ENCODE measurements at regions not wholly inside any gene's neighbourhood (a gene's known extent, or its start where the extent isn't known, plus 50 kb on each side); places are given as distances from the start of the nearest gene placed in this dataset.

- DNase-seq (ENCODE audit: insufficient read length) (no peak), FAIRE-seq (no peak)
- TF ChIP-seq TAF1 (IDR thresholded peaks at IDR 0.05; ENCODE audit: borderline replicate concordance, low read depth, low read length) (no peak), POLR2AphosphoS5 (IDR thresholded peaks at IDR 0.05; ENCODE audit: low read depth, low read length) (no peak), POLR2A (IDR thresholded peaks at IDR 0.05; ENCODE audit: low read depth, low read length) (no peak)
Observed at GRCh38 chr3:36303286-36303685, 77.0 kb upstream of the STAC start.

DNA sequence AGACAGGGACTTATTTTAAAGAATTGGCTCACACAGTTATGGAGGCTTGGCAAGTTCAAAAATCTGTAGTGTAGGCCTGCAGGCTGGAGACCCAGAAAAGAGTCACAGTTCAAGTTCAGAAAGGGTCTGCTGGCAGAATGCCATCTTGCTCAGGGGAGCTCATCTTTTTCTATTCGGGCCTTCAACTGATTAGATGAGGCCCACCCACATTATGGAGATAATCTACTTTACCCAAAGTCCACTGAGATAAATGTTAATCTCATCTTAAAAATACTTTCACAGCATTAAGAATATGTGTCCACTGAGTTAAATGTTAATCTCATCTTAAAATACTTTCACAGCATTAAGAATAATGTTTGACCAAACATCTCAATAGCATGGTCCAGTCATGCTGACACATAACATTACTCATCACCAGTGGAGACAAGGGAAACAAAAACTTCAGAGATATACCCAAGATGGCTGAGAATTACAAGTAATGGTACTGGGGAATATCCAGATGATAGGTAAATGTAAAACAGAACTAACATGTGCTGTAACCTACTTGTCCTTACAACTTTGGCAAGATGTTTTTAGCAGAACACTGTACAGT is 74.3 kb upstream of the STAC start:
- no peak for FAIRE-seq
- TF ChIP-seq POLR2A (IDR thresholded peaks at IDR 0.05; ENCODE audit: low read depth, low read length) (no peak), POLR2AphosphoS5 (IDR thresholded peaks at IDR 0.05; ENCODE audit: low read depth, low read length) (no peak), TAF1 (IDR thresholded peaks at IDR 0.05; ENCODE audit: borderline replicate concordance, low read depth, low read length) (no peak)
- no peak for DNase-seq (ENCODE audit: insufficient read length)

GRCh38 chr3:36309092-36309491 is 71.2 kb upstream of the STAC start:
- DNase-seq (ENCODE audit: insufficient read length) (no peak), FAIRE-seq (no peak)
- no peak for TF ChIP-seq TAF1 (IDR thresholded peaks at IDR 0.05; ENCODE audit: borderline replicate concordance, low read depth, low read length)
- no peak for TF ChIP-seq POLR2A (IDR thresholded peaks at IDR 0.05; ENCODE audit: low read depth, low read length)
- no peak for TF ChIP-seq POLR2AphosphoS5 (IDR thresholded peaks at IDR 0.05; ENCODE audit: low read depth, low read length)

GRCh38 chr3:36312351-36312750 is 68.0 kb upstream of the STAC start:
- no peak for TF ChIP-seq POLR2AphosphoS5 (IDR thresholded peaks at IDR 0.05; ENCODE audit: low read depth, low read length)
- FAIRE-seq (no peak), DNase-seq (ENCODE audit: insufficient read length) (no peak)

DNA sequence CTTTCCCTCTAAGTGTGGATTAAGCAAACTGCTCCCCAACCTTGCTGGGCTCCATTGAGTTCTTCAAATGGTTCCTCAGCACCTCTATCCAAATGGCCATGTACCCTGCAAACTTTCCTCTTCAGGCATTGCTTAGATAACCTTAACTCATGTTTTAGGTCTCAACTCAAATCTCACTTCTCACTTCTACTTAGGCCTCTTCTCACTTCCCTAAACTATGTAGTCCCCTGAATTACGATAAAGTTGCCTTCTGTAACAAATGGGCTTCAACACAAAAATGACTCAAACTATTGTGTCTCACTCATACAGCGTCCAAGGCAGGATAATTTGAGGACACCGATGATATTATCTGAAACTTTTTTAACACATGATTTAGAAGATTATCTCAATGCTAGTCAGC is 62.4 kb upstream of the STAC start:
- TF ChIP-seq TAF1 (IDR thresholded peaks at IDR 0.05; ENCODE audit: borderline replicate concordance, low read depth, low read length): no peak
- no peak for TF ChIP-seq POLR2AphosphoS5 (IDR thresholded peaks at IDR 0.05; ENCODE audit: low read depth, low read length)
- no peak for TF ChIP-seq POLR2A (IDR thresholded peaks at IDR 0.05; ENCODE audit: low read depth, low read length)
- FAIRE-seq (no peak), DNase-seq (ENCODE audit: insufficient read length) (no peak)

GRCh38 chr3:36318621-36319200 is 61.6 kb upstream of the STAC start:
- FAIRE-seq (no peak), DNase-seq (ENCODE audit: insufficient read length) (no peak)
- no peak for TF ChIP-seq POLR2AphosphoS5 (IDR thresholded peaks at IDR 0.05; ENCODE audit: low read depth, low read length)
- no peak for TF ChIP-seq TAF1 (IDR thresholded peaks at IDR 0.05; ENCODE audit: borderline replicate concordance, low read depth, low read length)
- no peak for TF ChIP-seq POLR2A (IDR thresholded peaks at IDR 0.05; ENCODE audit: low read depth, low read length)

- no peak for FAIRE-seq
- DNase-seq (ENCODE audit: insufficient read length): no peak
- TF ChIP-seq POLR2AphosphoS5 (IDR thresholded peaks at IDR 0.05; ENCODE audit: low read depth, low read length): no peak
- TF ChIP-seq TAF1 (IDR thresholded peaks at IDR 0.05; ENCODE audit: borderline replicate concordance, low read depth, low read length): no peak
Observed at GRCh38 chr3:36319680-36320079, 60.6 kb upstream of the STAC start.
